Caco-2 (cell line): ENCODE measurements at regions not wholly inside any gene's neighbourhood (a gene's known extent, or its start where the extent isn't known, plus 50 kb on each side); places are given as distances from the start of the nearest gene placed in this dataset.
A peak's percentile ranks its signal among the peaks of the same experiment; 100 is the strongest.

Experiments
- BruUV-seq: library from RNA; stranded (reverse); fragments of 400-500 nt; replicated peaks from 2 replicates; lab custom pipeline; 2021; lab: Mats Ljungman, UMichigan
- CTCF ChIA-PET: fragments of 300-600 bp; sonication (Branson Sonifier 250); formaldehyde crosslinking; loops from one replicate; lab custom pipeline; 2022; ENCODE audit warnings: antibody characterized with exemption; lab: Charles Lee
- POLR2A ChIA-PET: fragments of 300-600 bp; sonication (Branson Sonifier 250); formaldehyde crosslinking; loops from one replicate; lab custom pipeline; 2022; ENCODE audit warnings: antibody characterized with exemption; lab: Charles Lee
- DNase-seq, 2 experiments: peaks; one replicate each; pipeline versions ENCODE4 v3.0.0 to v3.0.0-alpha.2; 2020 to 2022
- H3K27me3 ChIP-seq: replicated peaks from 2 replicates; pipeline ENCODE4 v1.6.0; 2011; ENCODE audit warnings: low read length; ENCODE audit not compliant: control insufficient read depth, insufficient read depth
- H3K36me3 ChIP-seq: 2 replicates; pipeline ENCODE4 v1.5.1; 2011; ENCODE audit warnings: low read length; ENCODE audit not compliant: control insufficient read depth, insufficient read depth
- H3K4me1 ChIP-seq: fragments of 250-450 bp; sonication (Bioruptor Pico); 2 replicates; pipeline ENCODE4 v1.5.1; 2020; ENCODE audit warnings: mild to moderate bottlenecking
- H3K4me3 ChIP-seq: 2 replicates; pipeline ENCODE4 v1.5.1; 2011; ENCODE audit warnings: low read depth, mild to moderate bottlenecking, control low read depth, low read length
- H3K9me3 ChIP-seq: fragments of 250-450 bp; sonication (Bioruptor Pico); 2 replicates; pipeline ENCODE4 v1.5.1; 2020; ENCODE audit warnings: mild to moderate bottlenecking, moderate library complexity
- H3K27ac Mint-ChIP-seq: one replicate; pipeline ENCODE4 v1.8.0; 2022; ENCODE audit warnings: mixed read lengths; ENCODE audit not compliant: unreplicated experiment
- H3K27me3 Mint-ChIP-seq: one replicate; pipeline ENCODE4 v1.8.0; 2022; ENCODE audit warnings: mixed read lengths; ENCODE audit not compliant: insufficient read depth, unreplicated experiment
- H3K36me3 Mint-ChIP-seq: one replicate; pipeline ENCODE4 v1.8.0; 2022; ENCODE audit warnings: mild to moderate bottlenecking, mixed read lengths; ENCODE audit not compliant: insufficient read depth, unreplicated experiment
- H3K4me1 Mint-ChIP-seq: one replicate; pipeline ENCODE4 v1.8.0; 2022; ENCODE audit warnings: low read depth, mixed read lengths; ENCODE audit not compliant: unreplicated experiment
- H3K4me3 Mint-ChIP-seq: one replicate; pipeline ENCODE4 v1.8.0; 2022; ENCODE audit warnings: mild to moderate bottlenecking, moderate library complexity, mixed read lengths; ENCODE audit not compliant: unreplicated experiment
- H3K9me3 Mint-ChIP-seq: one replicate; pipeline ENCODE4 v1.8.0; 2022; ENCODE audit warnings: mixed read lengths; ENCODE audit not compliant: unreplicated experiment
- intact Hi-C: fragments of 100-400 bp; cut with micrococcal nuclease; formaldehyde crosslinking; loops from one replicate; pipeline ENCODE4 v1.10.0; 2022; ENCODE audit not compliant: unreplicated experiment
- TF ChIP-seq, protein P1 (sequence below), 2 experiments: fragments of 200-600 bp in 1 of 2; IDR thresholded peaks; 1 replicate in 1 of 2; 2 replicates in 1 of 2; pipeline versions ENCODE4 v1.5.1 to v1.8.0; 2011 to 2022; ENCODE audit warnings: antibody characterized with exemption in 1 of 2, control low read depth in 1 of 2, inconsistent platforms in 1 of 2, low read depth in 1 of 2, low read length in 1 of 2, mild to moderate bottlenecking in 1 of 2, moderate library complexity in 1 of 2; ENCODE audit not compliant: insufficient read depth in 1 of 2, severe bottlenecking in 1 of 2, unreplicated experiment in 1 of 2

GRCh38 chr11:26193694-26194365 lies 138.1 kb upstream of the ANO3 start:
- H3K9me3 Mint-ChIP-seq: no peaks in the 10 kb centered on the region
- DNase-seq: peak in 1 of 2 experiments; percentile 47
- H3K27me3 Mint-ChIP-seq: no peaks in the 10 kb centered on the region
- intact Hi-C loops: no loop called here
- TF ChIP-seq, protein P1, sequence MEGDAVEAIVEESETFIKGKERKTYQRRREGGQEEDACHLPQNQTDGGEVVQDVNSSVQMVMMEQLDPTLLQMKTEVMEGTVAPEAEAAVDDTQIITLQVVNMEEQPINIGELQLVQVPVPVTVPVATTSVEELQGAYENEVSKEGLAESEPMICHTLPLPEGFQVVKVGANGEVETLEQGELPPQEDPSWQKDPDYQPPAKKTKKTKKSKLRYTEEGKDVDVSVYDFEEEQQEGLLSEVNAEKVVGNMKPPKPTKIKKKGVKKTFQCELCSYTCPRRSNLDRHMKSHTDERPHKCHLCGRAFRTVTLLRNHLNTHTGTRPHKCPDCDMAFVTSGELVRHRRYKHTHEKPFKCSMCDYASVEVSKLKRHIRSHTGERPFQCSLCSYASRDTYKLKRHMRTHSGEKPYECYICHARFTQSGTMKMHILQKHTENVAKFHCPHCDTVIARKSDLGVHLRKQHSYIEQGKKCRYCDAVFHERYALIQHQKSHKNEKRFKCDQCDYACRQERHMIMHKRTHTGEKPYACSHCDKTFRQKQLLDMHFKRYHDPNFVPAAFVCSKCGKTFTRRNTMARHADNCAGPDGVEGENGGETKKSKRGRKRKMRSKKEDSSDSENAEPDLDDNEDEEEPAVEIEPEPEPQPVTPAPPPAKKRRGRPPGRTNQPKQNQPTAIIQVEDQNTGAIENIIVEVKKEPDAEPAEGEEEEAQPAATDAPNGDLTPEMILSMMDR (IDR thresholded peaks at IDR 0.05; ENCODE audit: insufficient read depth in 1 of 2, low read depth in 1 of 2, low read length in 1 of 2, severe bottlenecking in 1 of 2, unreplicated experiment in 1 of 2): no peak
- ChIA-PET POLR2A (no interaction called here), CTCF (no interaction called here)
- H3K27me3 ChIP-seq: no peaks in the 10 kb centered on the region
- H3K27ac Mint-ChIP-seq: peak overlapping the region; percentile 85
- H3K4me1 Mint-ChIP-seq: peaks cover 19% of the 10 kb centered on the region
- no peaks in the 10 kb centered on the region for H3K36me3 ChIP-seq
- no peak overlapping the region for H3K4me3 ChIP-seq
- peaks cover 38% of the 10 kb centered on the region for H3K4me1 ChIP-seq
- H3K9me3 ChIP-seq: no peaks in the 10 kb centered on the region
- peak overlapping the region; percentile 37 for H3K4me3 Mint-ChIP-seq
- BruUV-seq: TSS peak; percentile 79
- H3K36me3 Mint-ChIP-seq: no peaks in the 10 kb centered on the region

GRCh38 chr11:26194881-26195280 lies 137.0 kb upstream of the ANO3 start:
- BruUV-seq: no TSS peak
- no peaks in the 10 kb centered on the region for H3K27me3 Mint-ChIP-seq
- peaks cover 19% of the 10 kb centered on the region for H3K4me1 Mint-ChIP-seq
- no peaks in the 10 kb centered on the region for H3K9me3 Mint-ChIP-seq
- H3K4me3 Mint-ChIP-seq: no peak overlapping the region
- H3K4me1 ChIP-seq: peaks cover 34% of the 10 kb centered on the region
- peak in 1 of 2 experiments; percentile 30 for DNase-seq
- H3K27me3 ChIP-seq: no peaks in the 10 kb centered on the region
- no peak overlapping the region for H3K4me3 ChIP-seq
- ChIA-PET POLR2A (no interaction called here), CTCF (no interaction called here)
- no peaks in the 10 kb centered on the region for H3K36me3 ChIP-seq
- H3K27ac Mint-ChIP-seq: peak overlapping the region; percentile 58
- TF ChIP-seq, protein P1 (IDR thresholded peaks at IDR 0.05; ENCODE audit: insufficient read depth in 1 of 2, low read depth in 1 of 2, low read length in 1 of 2, severe bottlenecking in 1 of 2, unreplicated experiment in 1 of 2): no peak
- no peaks in the 10 kb centered on the region for H3K36me3 Mint-ChIP-seq
- intact Hi-C loops: loop anchor here (1.0 kb wide), 1 partner anchor 8 kb away; no protein-coding TSS in a partner anchor
- H3K9me3 ChIP-seq: no peaks in the 10 kb centered on the region

DNA sequence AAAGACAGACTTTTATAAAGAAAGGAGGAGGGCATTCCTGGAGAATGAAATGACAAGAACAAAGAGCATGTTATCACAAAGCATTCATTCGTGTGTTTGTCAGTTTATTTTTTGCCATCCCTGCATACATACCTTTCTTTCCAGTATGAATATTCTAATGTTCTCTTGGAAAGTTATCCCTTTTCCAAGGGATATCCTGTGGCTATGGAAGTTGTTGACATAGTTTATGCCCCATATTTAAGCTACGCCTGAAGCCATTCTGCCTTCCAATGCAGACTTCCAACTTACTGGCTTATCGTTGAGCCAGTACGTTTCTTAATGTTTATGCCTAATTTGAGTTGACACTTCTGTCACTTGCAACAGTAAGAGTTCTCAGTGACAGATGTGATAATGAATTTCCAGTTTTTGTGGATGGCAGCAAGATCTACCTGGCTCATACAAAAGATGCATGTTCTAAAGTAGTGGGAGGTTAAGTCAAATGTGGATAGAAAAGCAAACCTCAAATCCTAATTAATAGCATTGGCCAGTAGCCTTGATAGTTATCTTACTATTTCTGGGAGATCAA lies 133.3 kb upstream of the ANO3 start:
- H3K4me3 Mint-ChIP-seq: no peak overlapping the region
- no peaks in the 10 kb centered on the region for H3K27me3 ChIP-seq
- H3K27me3 Mint-ChIP-seq: no peaks in the 10 kb centered on the region
- no peaks in the 10 kb centered on the region for H3K36me3 Mint-ChIP-seq
- no peaks in the 10 kb centered on the region for H3K36me3 ChIP-seq
- CTCF ChIA-PET: no interaction called here
- no peaks in the 10 kb centered on the region for H3K9me3 ChIP-seq
- intact Hi-C loops: no loop called here
- no TSS peak for BruUV-seq
- no peak for DNase-seq
- no peak overlapping the region for H3K27ac Mint-ChIP-seq
- H3K4me1 ChIP-seq: peaks cover 27% of the 10 kb centered on the region
- POLR2A ChIA-PET: no interaction called here
- no peaks in the 10 kb centered on the region for H3K9me3 Mint-ChIP-seq
- no peak overlapping the region for H3K4me3 ChIP-seq
- TF ChIP-seq, protein P1 (IDR thresholded peaks at IDR 0.05; ENCODE audit: insufficient read depth in 1 of 2, low read depth in 1 of 2, low read length in 1 of 2, severe bottlenecking in 1 of 2, unreplicated experiment in 1 of 2): no peak
- H3K4me1 Mint-ChIP-seq: peaks cover 19% of the 10 kb centered on the region
